Gastroesophageal sphincter (tissue), 4 donors: ENCODE measurements at regions not wholly inside any gene's neighbourhood (a gene's known extent, or its start where the extent isn't known, plus 50 kb on each side); places are given as distances from the start of the nearest gene placed in this dataset.

ENCODE experiments used
- ATAC-seq: fragments of 150-250 bp; one replicate; pipeline ENCODE4 v1.9.1; 2016; ENCODE audit warnings: mild to moderate bottlenecking, moderate library complexity
- H3K27ac ChIP-seq, 4 donors: fragments of 200-600 bp; sonication (generic) in 3 of 4; 1 replicate in 3 of 4; 2 replicates in 1 of 4; pipeline ENCODE4 v1.5.1; 2016 to 2019
- H3K27me3 ChIP-seq: fragments of 200-600 bp; sonication (generic); one replicate; pipeline ENCODE4 v1.5.1; 2019
- H3K36me3 ChIP-seq, 2 donors: fragments of 200-600 bp; sonication (generic); one replicate each; pipeline ENCODE4 v1.5.1; 2019; ENCODE audit warnings: control low read depth in 1 of 2
- H3K4me1 ChIP-seq, 3 donors: fragments of 200-600 bp; sonication (generic); 1 replicate in 2 of 3; 2 replicates in 1 of 3; pipeline ENCODE4 v1.5.1; 2016 to 2019; ENCODE audit warnings: control low read depth in 2 of 3
- H3K4me3 ChIP-seq, 2 donors: fragments of 200-600 bp; sonication (generic); one replicate each; pipeline ENCODE4 v1.5.1; 2019; ENCODE audit warnings: mild to moderate bottlenecking in 1 of 2, moderate library complexity in 1 of 2
- H3K9me3 ChIP-seq, 3 donors: fragments of 200-600 bp; sonication (generic); one replicate each; pipeline ENCODE4 v1.5.1; 2017 to 2019; ENCODE audit warnings: control low read depth in 2 of 3
- CTCF ChIP-seq, 4 experiments: fragments of 200-600 bp in 2 of 4; fragments of 450-650 bp in 2 of 4; sonication (generic) in 1 of 4; IDR thresholded peaks; one replicate each; pipeline ENCODE4 v1.5.1; 2017 to 2019; ENCODE audit warnings: antibody characterized with exemption in 4 of 4, mild to moderate bottlenecking in 2 of 4, moderate library complexity in 2 of 4
- EP300 ChIP-seq: sonication (generic); formaldehyde crosslinking; IDR thresholded peaks from one replicate; pipeline ENCODE4 v1.6.1; 2017; ENCODE audit warnings: antibody characterized with exemption, mild to moderate bottlenecking
- POLR2A ChIP-seq, 2 donors: fragments of 450-650 bp; IDR thresholded peaks; one replicate each; pipeline ENCODE4 v1.6.1; 2017; ENCODE audit warnings: antibody characterized with exemption in 2 of 2, mild to moderate bottlenecking in 2 of 2, moderate library complexity in 1 of 2
- POLR2AphosphoS5 ChIP-seq: sonication (generic); formaldehyde crosslinking; IDR thresholded peaks from one replicate; pipeline ENCODE4 v1.6.1; 2017; ENCODE audit warnings: antibody characterized with exemption
- WGBS, 2 donors: methylation state at CpG; one replicate each; pipeline ENCODE4 v1.1.5; 2018; ENCODE audit warnings: low coverage in 1 of 2; 5-methylcytosine and 5-hydroxymethylcytosine counted together

GRCh38 chr17:13359774-13360173 is 242.0 kb downstream of the HS3ST3A1 start:
- WGBS, 2 donors: 42 to 58% methylated on average over 5 of the region's 5 CpGs
- Histone ChIP-seq H3K36me3 (no peaks in the 10 kb centered on the region), H3K9me3 (no peaks in the 10 kb centered on the region), H3K27me3 (no peaks in the 10 kb centered on the region), H3K27ac (no peak overlapping the region), H3K4me3 (no peak overlapping the region), H3K4me1 (no peaks in the 10 kb centered on the region)
- TF ChIP-seq EP300: no peak
- TF ChIP-seq POLR2A (IDR thresholded peaks at IDR 0.05): no peak
- no peak for TF ChIP-seq POLR2AphosphoS5
- TF ChIP-seq CTCF (IDR thresholded peaks at IDR 0.05): no peak
- no peak for ATAC-seq

- 42 to 69% methylated on average over 1 of the region's 1 CpG for WGBS, 2 donors
Observed at GRCh38 chr17:13355054-13355453, 246.7 kb downstream of the HS3ST3A1 start.

GRCh38 chr17:13353590-13353989 is 248.1 kb downstream of the HS3ST3A1 start:
- ATAC-seq: no peak
- TF ChIP-seq EP300 (no peak), POLR2AphosphoS5 (no peak), CTCF (IDR thresholded peaks at IDR 0.05) (no peak), POLR2A (IDR thresholded peaks at IDR 0.05) (no peak)
- Histone ChIP-seq H3K36me3 (no peaks in the 10 kb centered on the region), H3K4me3 (no peak overlapping the region), H3K4me1 (no peaks in the 10 kb centered on the region), H3K27ac (no peak overlapping the region), H3K27me3 (no peaks in the 10 kb centered on the region), H3K9me3 (no peaks in the 10 kb centered on the region)
- 41% methylated on average over 3 of the region's 5 CpGs; no CpG with 5 or more reads in 1 of the 2 donors for WGBS, 2 donors

More at GRCh38 chr17:13355054-13355453, 246.7 kb downstream of the HS3ST3A1 start:
- H3K27ac ChIP-seq: no peak overlapping the region
- no peaks in the 10 kb centered on the region for H3K36me3 ChIP-seq
- no peaks in the 10 kb centered on the region for H3K9me3 ChIP-seq
- no peaks in the 10 kb centered on the region for H3K4me1 ChIP-seq
- H3K4me3 ChIP-seq: no peak overlapping the region
- no peak for TF ChIP-seq EP300
- TF ChIP-seq POLR2AphosphoS5: no peak
- TF ChIP-seq POLR2A (IDR thresholded peaks at IDR 0.05): no peak
- no peak for TF ChIP-seq CTCF (IDR thresholded peaks at IDR 0.05)
- ATAC-seq: no peak
- H3K27me3 ChIP-seq: no peaks in the 10 kb centered on the region

- H3K4me3 ChIP-seq: no peak overlapping the region
- H3K36me3 ChIP-seq: no peaks in the 10 kb centered on the region
- 73 to 94% methylated on average over 4 to 6 of the region's 10 CpGs for WGBS, 2 donors
- no peak for ATAC-seq
- TF ChIP-seq POLR2AphosphoS5 (no peak), CTCF (IDR thresholded peaks at IDR 0.05) (no peak), EP300 (no peak), POLR2A (IDR thresholded peaks at IDR 0.05) (no peak)
- no peaks in the 10 kb centered on the region for H3K4me1 ChIP-seq
- no peaks in the 10 kb centered on the region for H3K9me3 ChIP-seq
- no peaks in the 10 kb centered on the region for H3K27me3 ChIP-seq
- no peak overlapping the region for H3K27ac ChIP-seq
Observed at GRCh38 chr17:13352747-13353415, 248.8 kb downstream of the HS3ST3A1 start.

GRCh38 chr17:13351046-13351445 is 250.7 kb downstream of the HS3ST3A1 start:
- no peaks in the 10 kb centered on the region for H3K4me1 ChIP-seq
- no peak for TF ChIP-seq EP300
- no peak for TF ChIP-seq POLR2A (IDR thresholded peaks at IDR 0.05)
- no peak for TF ChIP-seq POLR2AphosphoS5
- TF ChIP-seq CTCF (IDR thresholded peaks at IDR 0.05): no peak
- no peak for ATAC-seq
- no peaks in the 10 kb centered on the region for H3K36me3 ChIP-seq
- no peaks in the 10 kb centered on the region for H3K27me3 ChIP-seq
- 13 to 34% methylated on average over 3 of the region's 3 CpGs for WGBS, 2 donors
- H3K9me3 ChIP-seq: no peaks in the 10 kb centered on the region
- H3K4me3 ChIP-seq: no peak overlapping the region
- H3K27ac ChIP-seq: no peak overlapping the region
